Kidney epithelial cell (primary cell): ENCODE measurements at regions not wholly inside any gene's neighbourhood (a gene's known extent, or its start where the extent isn't known, plus 50 kb on each side); places are given as distances from the start of the nearest gene placed in this dataset.

Experiments used
- DNase-seq: peaks from one replicate; pipeline ENCODE4 v3.0.0-alpha.2; 2010; ENCODE audit warnings: low read depth
- H3K27me3 ChIP-seq: 2 replicates; pipeline ENCODE4 v1.6.0; 2011; ENCODE audit warnings: low read length; ENCODE audit not compliant: control insufficient read depth, insufficient read depth
- H3K36me3 ChIP-seq: 2 replicates; pipeline ENCODE4 v1.5.1; 2011; ENCODE audit warnings: low read length; ENCODE audit not compliant: control insufficient read depth, insufficient read depth
- H3K4me3 ChIP-seq: 2 replicates; pipeline ENCODE4 v1.5.1; 2011; ENCODE audit warnings: low read depth, mild to moderate bottlenecking, control low read depth, low read length
- CTCF ChIP-seq: IDR thresholded peaks from 2 replicates; pipeline ENCODE4 v1.5.1; 2011; ENCODE audit warnings: mild to moderate bottlenecking, moderate library complexity, low read length, control low read depth, inconsistent platforms; ENCODE audit not compliant: insufficient read depth, poor library complexity, severe bottlenecking

- no peak for DNase-seq
- H3K36me3 ChIP-seq: no peaks in the 10 kb centered on the region
- no peaks in the 10 kb centered on the region for H3K27me3 ChIP-seq
- H3K4me3 ChIP-seq: no peak overlapping the region
- no peak for TF ChIP-seq CTCF
These were observed 224.9 kb downstream of the SKIDA1 start for GRCh38 chr10:21300551-21300950.

- DNase-seq: no peak
- TF ChIP-seq CTCF: no peak
- H3K36me3 ChIP-seq: no peaks in the 10 kb centered on the region
- no peak overlapping the region for H3K4me3 ChIP-seq
- H3K27me3 ChIP-seq: no peaks in the 10 kb centered on the region
These were observed 226.2 kb downstream of the SKIDA1 start for GRCh38 chr10:21299330-21299729.

- DNase-seq: no peak
- no peak overlapping the region for H3K4me3 ChIP-seq
- H3K27me3 ChIP-seq: no peaks in the 10 kb centered on the region
- H3K36me3 ChIP-seq: no peaks in the 10 kb centered on the region
- no peak for TF ChIP-seq CTCF
These were observed 226.8 kb downstream of the SKIDA1 start for GRCh38 chr10:21298701-21299100.

DNA sequence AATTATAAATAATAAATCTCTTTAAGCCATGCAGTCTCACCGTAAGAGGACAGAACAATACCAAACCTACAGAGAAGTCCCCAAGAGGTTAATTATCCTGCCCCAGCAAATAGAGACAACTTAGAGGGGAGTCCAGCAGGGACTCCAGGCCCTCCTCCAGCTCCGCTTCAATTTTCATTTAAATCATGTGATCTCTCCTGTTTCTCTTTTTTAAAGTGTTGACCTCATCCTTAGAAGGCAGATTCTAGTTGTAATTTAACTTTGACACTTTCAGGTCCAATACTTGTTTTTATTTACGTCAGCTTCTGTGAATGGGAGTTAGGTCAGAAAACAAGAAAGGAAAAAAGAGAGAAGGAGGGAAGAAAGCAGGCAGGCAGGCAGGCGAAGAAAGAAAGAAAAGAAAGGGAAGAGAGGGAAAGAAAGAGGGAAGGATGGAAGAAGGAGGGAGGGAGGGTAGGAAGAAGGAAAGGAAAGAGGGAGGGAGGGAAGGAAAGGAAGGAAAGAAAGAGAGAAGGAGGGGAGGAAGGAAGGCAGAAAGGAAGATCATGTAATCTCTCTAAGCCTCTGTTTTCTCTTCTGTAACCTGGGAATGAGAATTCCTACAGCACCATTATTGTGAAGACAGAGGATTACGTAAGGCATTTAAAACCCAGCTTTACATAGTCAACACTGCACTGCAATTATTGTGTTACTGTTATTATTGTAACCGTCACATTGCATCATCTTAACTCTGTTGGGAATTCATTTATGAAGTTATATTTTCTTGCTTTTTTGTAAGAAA lies 227.7 kb downstream of the SKIDA1 start:
- DNase-seq: no peak
- H3K4me3 ChIP-seq: no peak overlapping the region
- no peaks in the 10 kb centered on the region for H3K27me3 ChIP-seq
- no peak for TF ChIP-seq CTCF
- no peaks in the 10 kb centered on the region for H3K36me3 ChIP-seq

- H3K27me3 ChIP-seq: no peaks in the 10 kb centered on the region
- H3K36me3 ChIP-seq: no peaks in the 10 kb centered on the region
- no peak for DNase-seq
- H3K4me3 ChIP-seq: no peak overlapping the region
- TF ChIP-seq CTCF: no peak
These were observed 228.7 kb downstream of the SKIDA1 start for GRCh38 chr10:21296575-21297355.
